NT2/D1 (cell line): ENCODE measurements at regions not wholly inside any gene's neighbourhood (a gene's known extent, or its start where the extent isn't known, plus 50 kb on each side); places are given as distances from the start of the nearest gene placed in this dataset.

Experiments used
- SUZ12 ChIP-seq: IDR thresholded peaks from 2 replicates; pipeline ENCODE4 v1.6.1; 2011; ENCODE audit not compliant: insufficient read length, insufficient read depth; ENCODE audit errors: extremely low read depth
- YY1 ChIP-seq: IDR thresholded peaks from 2 replicates; pipeline ENCODE4 v1.6.1; 2011; ENCODE audit not compliant: insufficient read length, insufficient read depth
- ZNF274 ChIP-seq: IDR thresholded peaks from 2 replicates; pipeline ENCODE4 v1.6.1; 2011; ENCODE audit warnings: mild to moderate bottlenecking, low read depth, low read length

DNA sequence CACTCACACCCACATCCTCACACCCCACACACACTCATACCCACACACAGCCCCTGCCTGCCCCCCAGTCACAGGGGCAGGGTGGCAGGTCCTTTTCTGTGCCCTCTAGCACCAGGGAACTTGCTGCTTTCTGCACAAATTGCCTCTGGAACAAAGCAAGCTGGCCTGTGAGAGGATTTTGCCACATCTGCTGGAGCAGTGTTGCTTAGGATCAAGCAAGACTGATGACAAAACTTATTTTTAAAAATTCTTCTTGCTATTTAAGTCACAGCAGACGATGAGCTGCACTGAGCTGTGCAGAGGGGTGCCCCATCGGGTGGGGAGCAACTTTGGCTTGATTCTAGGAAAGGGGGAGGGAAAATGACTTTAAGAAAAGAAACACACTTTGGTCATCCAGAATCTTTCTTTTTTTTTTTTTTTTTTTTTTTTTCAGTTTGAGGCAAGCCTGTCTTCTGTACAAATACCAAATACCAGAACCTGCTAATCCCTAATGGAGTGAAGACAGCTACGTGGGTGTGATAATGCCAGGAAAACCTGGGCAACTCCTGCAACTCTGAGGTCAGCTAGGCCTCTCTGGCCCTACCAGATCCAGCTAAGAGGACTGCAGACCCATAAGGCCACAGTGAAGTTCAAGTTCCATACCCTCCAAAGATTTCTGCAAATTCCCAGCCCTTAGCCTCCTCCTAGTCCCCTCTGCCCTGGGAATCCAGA lies 195.3 kb downstream of the ABHD5 start:
- TF ChIP-seq SUZ12 (no peak), YY1 (no peak), ZNF274 (no peak)
